ENCODE measurements at regions not wholly inside any gene's neighbourhood (a gene's known extent, or its start where the extent isn't known, plus 50 kb on each side); places are given as distances from the start of the nearest gene placed in this dataset.

DNA sequence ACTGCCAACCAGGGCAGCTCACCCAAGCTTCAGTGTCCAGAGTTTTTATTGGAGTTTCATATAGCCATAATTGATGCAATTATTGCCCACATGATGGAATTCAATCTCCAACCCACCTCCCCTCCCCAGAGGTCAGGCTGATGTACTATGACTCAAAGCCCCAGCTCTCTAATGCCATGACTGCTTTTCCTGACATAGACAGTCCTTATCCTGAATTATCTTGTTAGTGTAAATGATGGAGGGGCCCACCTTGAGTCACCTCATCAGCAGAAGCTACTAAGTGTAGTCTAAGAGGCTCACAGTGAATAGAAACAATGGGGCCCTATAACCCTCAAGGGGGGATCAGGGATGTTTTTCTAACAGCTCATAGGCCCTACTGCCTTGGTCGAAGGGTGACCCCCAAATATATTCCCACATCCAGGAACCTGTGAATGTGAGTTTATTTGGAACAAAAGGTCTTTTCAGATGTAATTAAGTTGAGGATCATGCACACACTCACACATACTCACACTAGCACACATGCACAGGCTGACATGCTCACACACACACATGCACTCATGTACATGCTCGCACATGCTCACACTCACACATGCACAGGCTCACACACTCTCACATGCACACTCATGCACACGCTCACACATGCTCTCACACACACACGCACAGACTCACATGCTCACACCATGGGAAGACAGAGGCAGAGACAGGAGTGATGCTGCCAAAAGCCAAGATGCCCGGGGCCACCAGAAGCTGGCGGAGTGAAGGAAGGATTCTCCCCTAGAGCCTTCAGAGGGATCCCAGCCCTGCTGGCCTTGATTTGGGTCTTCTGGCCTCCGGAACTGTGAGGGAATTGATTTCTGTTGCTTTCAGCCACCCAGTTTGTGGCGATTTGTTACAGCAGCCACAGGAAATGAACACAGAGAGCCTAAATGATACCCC is 131.2 kb upstream of the SMAD3 start:
- no peak for DNase-seq
- H3K9me3 Mint-ChIP-seq = peaks cover 7% of the 10 kb centered on the region

DNA sequence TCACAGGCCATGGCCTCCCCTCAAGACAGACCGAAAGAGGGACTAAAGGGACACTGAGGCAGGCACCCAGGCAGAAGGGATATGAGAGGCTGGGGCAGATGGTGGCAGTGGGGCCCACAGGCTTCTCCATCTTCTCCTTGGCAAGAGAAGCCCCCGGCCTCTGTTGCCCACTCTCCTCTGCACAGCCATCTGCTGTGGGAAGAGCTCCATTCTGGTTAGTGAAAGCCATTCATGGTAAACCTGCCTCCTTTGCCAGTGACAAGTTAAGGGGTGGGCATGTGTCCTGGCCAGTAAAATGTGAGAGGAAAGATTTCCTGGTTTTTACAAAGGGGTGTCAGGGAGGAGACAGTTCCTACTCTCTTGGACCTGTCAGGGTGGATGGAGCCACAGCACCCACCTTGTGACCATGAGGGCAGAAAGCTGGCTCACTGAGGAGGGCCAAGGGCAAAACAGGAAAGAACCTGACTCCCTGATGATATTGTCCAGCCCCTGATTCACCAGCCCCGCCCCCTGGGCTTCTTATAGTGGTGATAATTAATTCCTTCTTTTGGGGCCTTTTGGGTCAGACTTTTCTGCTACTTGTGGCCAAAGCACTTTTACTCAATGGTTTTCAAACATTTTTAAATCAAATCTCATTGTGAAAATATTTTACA is 130.4 kb upstream of the SMAD3 start:
- DNase-seq = no peak
- Mint-ChIP-seq H3K4me1 (peaks cover 2% of the 10 kb centered on the region), H3K27me3 (peaks cover 5% of the 10 kb centered on the region), H3K36me3 (no peaks in the 10 kb centered on the region), H3K4me3 (no peak overlapping the region), H3K27ac (no peak overlapping the region), H3K9me3 (peaks cover 7% of the 10 kb centered on the region)

More for the DNA sequence above, 131.2 kb upstream of the SMAD3 start:
- no peak overlapping the region for H3K4me3 Mint-ChIP-seq
- H3K27me3 Mint-ChIP-seq = peaks cover 5% of the 10 kb centered on the region
- H3K27ac Mint-ChIP-seq = no peak overlapping the region
- no peaks in the 10 kb centered on the region for H3K36me3 Mint-ChIP-seq
- H3K4me1 Mint-ChIP-seq = peaks cover 2% of the 10 kb centered on the region

DNA sequence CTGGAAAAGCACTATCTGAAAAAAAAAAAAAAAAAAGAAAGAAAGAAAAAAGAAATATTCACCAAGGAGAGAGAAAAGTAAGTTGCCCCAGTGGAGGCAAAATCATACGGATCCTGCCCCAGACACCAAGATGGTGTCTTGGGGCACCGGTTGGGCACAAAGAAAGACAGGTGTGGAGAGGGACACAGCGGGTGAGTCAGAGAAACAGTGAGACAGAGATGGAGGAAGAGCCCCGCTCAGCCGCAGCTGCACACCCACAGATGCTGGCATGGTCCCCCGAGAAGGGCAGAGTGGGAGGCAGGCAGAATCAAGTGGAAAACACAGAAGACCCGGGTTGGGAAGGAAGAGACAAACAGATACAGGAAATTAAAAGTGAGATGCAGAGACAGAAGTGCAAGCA is 129.7 kb upstream of the SMAD3 start:
- DNase-seq = no peak
- H3K4me1 Mint-ChIP-seq = peaks cover 9% of the 10 kb centered on the region
- H3K9me3 Mint-ChIP-seq = peaks cover 7% of the 10 kb centered on the region
- H3K36me3 Mint-ChIP-seq = no peaks in the 10 kb centered on the region
- no peak overlapping the region for H3K27ac Mint-ChIP-seq
- H3K4me3 Mint-ChIP-seq = no peak overlapping the region
- H3K27me3 Mint-ChIP-seq = peaks cover 5% of the 10 kb centered on the region

DNA sequence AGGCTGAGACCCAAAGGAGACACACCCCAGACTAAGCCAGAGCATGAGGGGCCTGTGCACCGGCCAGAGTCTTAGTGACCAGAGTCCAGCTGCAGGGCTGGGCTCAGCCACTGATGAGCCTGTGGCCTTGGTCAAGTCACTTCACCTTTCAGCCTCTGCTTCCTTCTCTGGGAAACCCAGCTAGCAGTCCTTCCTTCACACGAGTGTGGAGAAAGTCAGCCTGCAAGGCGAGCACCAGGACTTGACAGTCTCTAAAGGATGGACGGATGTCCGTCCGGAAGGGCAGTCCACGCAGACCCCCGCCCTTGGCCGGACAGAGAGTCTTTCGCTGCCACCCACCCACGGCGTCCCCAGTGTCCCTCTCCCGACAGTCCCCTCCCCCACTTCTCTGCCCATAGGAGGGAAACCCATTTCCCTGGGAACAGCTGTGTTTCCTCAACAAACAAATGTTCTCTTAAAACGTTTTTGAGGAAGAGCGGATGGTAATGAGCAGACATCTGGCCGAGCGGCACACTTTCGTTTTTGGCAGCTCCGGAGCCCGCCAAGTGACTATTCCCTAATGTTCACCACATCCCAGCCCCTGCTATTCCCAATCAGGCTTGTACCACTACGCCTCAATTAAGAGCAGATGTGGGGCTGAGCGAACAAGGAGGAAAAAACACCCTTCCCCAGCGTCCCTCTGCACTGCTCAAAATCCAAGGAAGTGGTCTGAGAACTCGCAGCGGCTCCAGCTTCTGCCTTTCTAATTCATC is 129.1 kb upstream of the SMAD3 start:
- DNase-seq = no peak
- Mint-ChIP-seq H3K4me3 (no peak overlapping the region), H3K27me3 (peaks cover 5% of the 10 kb centered on the region), H3K36me3 (no peaks in the 10 kb centered on the region), H3K4me1 (peaks cover 12% of the 10 kb centered on the region), H3K9me3 (peaks cover 7% of the 10 kb centered on the region), H3K27ac (no peak overlapping the region)

DNA sequence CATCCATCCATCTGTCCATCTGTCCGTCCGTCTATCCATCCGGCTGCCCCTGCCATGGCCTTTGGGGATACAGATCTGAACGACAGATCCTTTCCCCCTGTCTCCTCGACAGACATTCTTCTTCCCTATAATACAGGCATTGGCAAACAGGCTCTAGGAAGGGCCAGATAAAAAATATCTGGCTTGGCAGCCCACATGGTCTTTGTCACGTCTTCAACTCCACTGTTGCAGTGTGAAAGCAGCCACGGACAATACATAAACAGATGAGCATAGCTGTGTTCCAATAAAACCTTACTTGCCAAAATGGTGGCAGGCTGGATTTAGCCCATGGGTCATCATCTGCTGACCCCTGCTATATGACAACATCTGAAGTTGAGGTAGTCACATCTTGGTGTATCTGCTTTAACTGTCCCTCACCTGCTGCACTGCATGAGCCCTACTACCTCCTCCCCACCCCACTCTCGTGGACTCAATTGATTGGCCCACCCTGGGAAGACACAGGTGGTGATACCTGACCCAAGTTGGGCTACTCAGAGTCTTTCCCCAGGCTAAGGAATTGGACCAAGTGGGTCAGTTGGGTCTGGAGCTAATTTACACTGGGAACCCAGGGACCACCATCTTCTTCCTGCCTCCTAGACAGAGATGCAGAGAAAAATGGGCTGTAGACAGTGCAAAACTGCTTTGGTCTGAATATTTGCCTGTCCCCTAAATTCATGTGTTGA is 128.4 kb upstream of the SMAD3 start:
- Mint-ChIP-seq H3K4me3 (no peak overlapping the region), H3K36me3 (no peaks in the 10 kb centered on the region), H3K27ac (no peak overlapping the region), H3K4me1 (peaks cover 12% of the 10 kb centered on the region), H3K9me3 (peaks cover 7% of the 10 kb centered on the region), H3K27me3 (peaks cover 5% of the 10 kb centered on the region)
- no peak for DNase-seq

DNA sequence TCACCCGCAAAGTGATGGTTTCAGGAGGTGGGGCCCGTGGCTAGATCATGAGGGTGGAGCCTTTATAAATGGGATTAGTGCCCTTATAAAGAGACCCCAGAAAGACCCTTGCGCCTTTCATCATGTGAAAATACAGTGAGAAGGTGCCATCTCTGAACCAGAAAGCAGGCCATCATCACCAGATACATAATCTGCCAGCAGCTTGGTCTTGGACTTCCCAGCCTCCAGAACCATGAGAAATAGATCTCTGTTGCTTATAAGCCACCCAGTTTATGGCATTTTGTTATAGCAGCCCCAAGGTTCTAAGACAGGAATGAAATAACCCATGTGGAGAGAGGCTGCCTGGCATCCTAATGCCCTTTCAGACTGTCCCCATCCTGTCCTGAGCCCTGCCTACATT is 127.8 kb upstream of the SMAD3 start:
- no peak overlapping the region for H3K4me3 Mint-ChIP-seq

DNA sequence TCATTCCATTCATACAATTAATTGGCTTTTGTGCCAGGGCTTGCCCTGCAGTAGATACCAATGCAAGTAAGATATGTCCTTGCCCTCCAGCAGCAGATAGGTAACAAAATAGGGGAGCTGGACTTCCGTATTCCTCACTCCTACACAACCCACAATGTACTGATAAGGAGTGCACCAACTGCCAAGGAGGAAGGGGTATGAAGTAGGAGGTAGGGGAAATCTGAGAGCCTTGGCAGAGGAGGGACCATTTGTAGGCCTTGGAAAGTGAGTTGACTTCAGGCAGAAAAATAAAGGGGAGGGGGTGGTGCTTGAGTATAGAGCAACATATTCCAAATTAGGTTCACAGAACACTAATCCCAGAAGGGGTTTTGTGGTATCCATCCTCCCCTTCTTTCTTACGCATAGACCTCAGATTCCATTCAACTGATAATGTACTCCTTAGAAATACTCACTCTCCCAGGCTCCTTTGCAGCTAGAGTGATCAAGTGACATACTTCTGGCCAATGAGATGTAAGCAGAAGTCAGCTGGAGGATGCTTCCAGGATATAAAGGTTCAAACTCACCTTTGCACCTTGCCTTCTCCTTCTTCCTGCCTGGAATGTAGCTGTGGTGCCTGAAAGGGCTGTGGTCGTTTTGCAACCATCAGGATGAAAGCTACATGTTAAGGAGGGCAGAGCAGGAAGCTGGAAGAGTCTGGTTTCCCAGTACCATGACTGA is 127.1 kb upstream of the SMAD3 start:
- Mint-ChIP-seq H3K4me3 (no peak overlapping the region), H3K27ac (no peak overlapping the region), H3K27me3 (peaks cover 5% of the 10 kb centered on the region), H3K9me3 (peaks cover 4% of the 10 kb centered on the region), H3K4me1 (peaks cover 12% of the 10 kb centered on the region), H3K36me3 (no peaks in the 10 kb centered on the region)
- no peak for DNase-seq

More for the DNA sequence above, 127.8 kb upstream of the SMAD3 start:
- H3K9me3 Mint-ChIP-seq = peaks cover 7% of the 10 kb centered on the region
- peaks cover 12% of the 10 kb centered on the region for H3K4me1 Mint-ChIP-seq
- peaks cover 5% of the 10 kb centered on the region for H3K27me3 Mint-ChIP-seq
- DNase-seq = no peak
- H3K27ac Mint-ChIP-seq = no peak overlapping the region
- no peaks in the 10 kb centered on the region for H3K36me3 Mint-ChIP-seq

DNA sequence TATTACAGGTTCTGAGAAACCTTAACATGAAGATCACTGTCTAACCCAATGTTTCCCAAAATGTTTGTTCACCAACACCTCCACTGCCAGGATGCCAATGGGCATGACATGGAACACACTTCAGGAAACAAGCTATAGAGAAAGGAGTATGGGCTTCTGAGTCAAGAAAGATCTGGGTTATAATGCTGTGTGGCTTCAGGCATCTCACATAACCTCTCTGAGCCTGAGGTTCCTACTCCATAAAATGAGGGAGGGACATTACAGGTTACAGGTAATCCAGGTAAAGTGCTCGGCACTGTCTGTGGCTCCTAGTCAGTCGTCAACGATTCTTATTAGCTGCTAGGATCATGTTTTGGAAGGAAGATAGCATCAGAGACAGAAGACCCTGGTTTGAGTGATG is 126.4 kb upstream of the SMAD3 start:
- Mint-ChIP-seq H3K9me3 (peaks cover 4% of the 10 kb centered on the region), H3K27me3 (peaks cover 5% of the 10 kb centered on the region), H3K4me1 (peaks cover 12% of the 10 kb centered on the region), H3K27ac (no peak overlapping the region), H3K4me3 (no peak overlapping the region), H3K36me3 (no peaks in the 10 kb centered on the region)
- DNase-seq = no peak

DNA sequence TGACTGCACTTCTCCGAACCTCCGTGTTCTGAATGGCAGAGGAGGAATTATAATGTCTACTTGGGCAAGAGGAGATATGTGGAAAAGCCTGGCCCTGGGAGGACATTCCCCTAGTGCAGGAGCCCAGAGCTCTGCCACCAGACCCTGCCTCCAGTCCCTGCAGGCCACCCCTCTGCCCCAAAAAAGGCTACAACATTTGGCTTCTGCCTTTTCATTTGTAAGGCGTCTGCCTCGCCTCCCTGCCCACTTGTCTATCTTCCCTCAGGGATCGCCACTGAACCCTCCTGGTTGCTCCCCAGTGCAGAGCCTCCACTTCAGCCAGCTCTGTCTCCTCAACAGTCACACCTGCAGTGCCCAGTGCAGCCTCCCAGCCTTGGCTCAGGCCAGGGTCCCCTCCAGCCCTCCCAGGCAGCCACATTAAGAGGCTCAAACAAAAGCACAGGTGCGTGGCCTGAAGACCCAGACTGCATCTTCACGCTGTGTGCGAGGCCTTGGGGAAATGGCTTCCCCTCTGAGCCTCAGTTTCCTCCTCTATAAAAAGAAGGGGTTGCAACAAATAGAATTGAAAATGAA is 125.9 kb upstream of the SMAD3 start:
- H3K4me3 Mint-ChIP-seq = no peak overlapping the region
- H3K27me3 Mint-ChIP-seq = peaks cover 5% of the 10 kb centered on the region
- H3K4me1 Mint-ChIP-seq = peaks cover 12% of the 10 kb centered on the region
- no peaks in the 10 kb centered on the region for H3K36me3 Mint-ChIP-seq
- H3K27ac Mint-ChIP-seq = no peak overlapping the region
- peaks cover under 1% of the 10 kb centered on the region for H3K9me3 Mint-ChIP-seq
- DNase-seq = no peak

DNA sequence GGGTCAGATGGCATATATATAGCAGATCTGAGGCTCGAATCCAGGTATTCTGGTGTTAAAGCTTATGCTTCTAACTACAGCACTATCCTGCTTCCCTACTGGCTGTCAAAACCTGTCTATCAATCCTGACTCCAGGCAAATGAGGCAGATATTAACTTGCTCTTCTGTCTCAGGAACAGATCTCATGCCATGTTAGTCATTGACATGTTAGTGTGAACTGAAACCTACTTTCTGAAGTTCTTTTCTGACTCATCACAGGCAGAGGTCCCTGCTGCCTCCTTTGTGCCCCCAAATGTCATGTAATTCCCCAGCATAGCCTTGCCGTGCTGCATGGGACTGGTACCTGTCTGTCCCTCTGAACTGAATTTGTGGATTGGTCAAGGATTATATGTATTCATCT is 125.0 kb upstream of the SMAD3 start:
- H3K27me3 Mint-ChIP-seq = peaks cover 5% of the 10 kb centered on the region
- H3K9me3 Mint-ChIP-seq = no peaks in the 10 kb centered on the region
- H3K36me3 Mint-ChIP-seq = no peaks in the 10 kb centered on the region
- no peak overlapping the region for H3K4me3 Mint-ChIP-seq
- no peak overlapping the region for H3K27ac Mint-ChIP-seq
- peaks cover 12% of the 10 kb centered on the region for H3K4me1 Mint-ChIP-seq
- DNase-seq = peak; percentile 34

DNA sequence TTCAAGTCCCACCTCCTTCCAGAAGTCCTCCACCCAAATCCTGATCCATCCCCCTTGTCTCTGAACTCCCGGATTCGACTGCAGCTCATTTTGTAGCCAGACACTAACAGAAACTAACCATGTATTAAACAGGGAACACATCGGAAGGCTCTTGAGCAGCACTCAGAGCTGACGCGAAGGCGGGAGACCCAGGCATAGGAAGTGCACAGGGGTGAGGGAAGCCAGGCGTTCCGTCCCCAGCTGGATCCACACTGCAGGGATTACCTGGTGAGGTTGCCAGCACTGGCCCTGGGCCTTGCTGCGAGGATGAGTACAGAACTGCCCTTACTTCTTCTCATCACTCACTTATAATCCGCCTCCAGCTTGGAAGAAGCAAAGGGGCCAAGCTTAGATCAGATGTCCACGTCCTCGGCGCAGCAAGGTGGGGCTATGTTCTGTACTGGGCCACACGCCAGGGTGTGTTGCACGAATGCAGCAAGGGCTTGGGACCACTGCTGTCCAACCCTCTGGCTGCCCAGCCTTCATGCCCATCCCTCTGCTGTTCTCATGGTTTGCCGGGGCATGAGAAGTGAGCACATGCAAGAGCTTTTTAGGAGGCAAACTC is 124.2 kb upstream of the SMAD3 start:
- DNase-seq = no peak
- peaks cover 5% of the 10 kb centered on the region for H3K27me3 Mint-ChIP-seq
- no peaks in the 10 kb centered on the region for H3K9me3 Mint-ChIP-seq
- no peaks in the 10 kb centered on the region for H3K36me3 Mint-ChIP-seq
- peaks cover 10% of the 10 kb centered on the region for H3K4me1 Mint-ChIP-seq
- H3K27ac Mint-ChIP-seq = no peak overlapping the region
- H3K4me3 Mint-ChIP-seq = no peak overlapping the region

DNA sequence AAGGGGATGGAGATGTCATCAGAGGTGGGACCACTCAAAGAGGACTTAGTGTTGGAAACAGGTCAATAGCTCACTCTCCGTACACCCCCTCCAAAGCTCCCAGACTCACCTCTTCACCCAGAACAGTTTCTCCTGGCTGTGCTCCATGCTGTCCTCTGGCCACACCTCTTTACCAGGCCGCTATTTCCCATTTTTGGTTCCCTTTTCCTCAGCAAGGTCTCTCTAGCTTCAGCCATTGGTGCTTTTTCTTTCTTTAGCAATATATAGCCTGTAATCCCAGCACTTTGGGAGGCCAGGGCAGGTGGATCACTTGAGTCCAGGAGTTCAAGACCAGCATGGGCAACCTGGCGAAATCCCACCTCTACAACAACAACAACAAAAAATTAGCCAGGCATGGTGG is 123.6 kb upstream of the SMAD3 start:
- H3K27me3 Mint-ChIP-seq = peaks cover 9% of the 10 kb centered on the region
- H3K36me3 Mint-ChIP-seq = no peaks in the 10 kb centered on the region
- H3K4me1 Mint-ChIP-seq = peaks cover 11% of the 10 kb centered on the region
- H3K27ac Mint-ChIP-seq = no peak overlapping the region
- H3K9me3 Mint-ChIP-seq = no peaks in the 10 kb centered on the region
- DNase-seq = no peak
- H3K4me3 Mint-ChIP-seq = no peak overlapping the region

DNA sequence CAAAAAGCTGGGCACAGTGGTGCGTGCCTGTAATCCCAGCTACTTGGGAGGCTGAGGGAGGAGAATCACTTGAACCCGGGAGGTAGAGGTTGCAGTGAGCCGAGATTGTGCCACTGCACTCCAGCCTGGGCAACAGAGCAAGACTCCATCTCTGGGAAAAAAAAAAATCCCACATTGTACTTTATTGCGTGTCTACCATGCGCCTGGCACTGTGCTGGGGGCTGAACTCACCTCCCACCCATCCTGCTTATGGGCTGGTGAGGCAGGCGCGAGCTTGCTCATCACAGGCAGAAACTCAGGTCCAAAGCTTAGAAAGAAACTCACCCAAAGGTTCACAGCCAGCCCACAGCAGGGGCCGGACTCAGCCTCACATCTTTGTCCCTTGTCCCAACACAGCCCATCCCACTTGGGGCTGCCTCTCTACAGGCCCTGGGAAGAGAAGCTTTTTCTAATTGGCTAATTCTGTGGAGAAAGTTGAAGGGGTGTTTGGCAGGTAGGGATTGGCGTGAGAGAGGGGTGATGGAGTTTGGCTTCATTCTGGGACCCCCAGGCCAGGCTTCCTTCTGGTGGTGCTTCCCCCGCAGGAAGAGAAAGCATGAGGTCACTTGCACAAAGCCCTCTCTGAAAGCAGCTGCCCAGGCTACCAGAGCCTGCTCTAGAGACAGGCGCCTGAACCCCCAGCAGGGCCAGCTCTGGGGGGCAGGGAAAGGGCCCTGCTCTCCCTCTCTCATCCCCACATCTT is 122.6 kb upstream of the SMAD3 start:
- no peak for DNase-seq

More for the DNA sequence above, 122.6 kb upstream of the SMAD3 start:
- Mint-ChIP-seq H3K27ac (no peak overlapping the region), H3K27me3 (peaks cover 9% of the 10 kb centered on the region), H3K4me1 (peaks cover 13% of the 10 kb centered on the region), H3K36me3 (no peaks in the 10 kb centered on the region), H3K4me3 (no peak overlapping the region), H3K9me3 (no peaks in the 10 kb centered on the region)

All from activated naive CD8-positive, alpha-beta T cell treated with anti-CD3 and anti-CD28 coated beads for 36 hours (primary cell).